ENCODE measurements at regions not wholly inside any gene's neighbourhood (a gene's known extent, or its start where the extent isn't known, plus 50 kb on each side); places are given as distances from the start of the nearest gene placed in this dataset.

DNA sequence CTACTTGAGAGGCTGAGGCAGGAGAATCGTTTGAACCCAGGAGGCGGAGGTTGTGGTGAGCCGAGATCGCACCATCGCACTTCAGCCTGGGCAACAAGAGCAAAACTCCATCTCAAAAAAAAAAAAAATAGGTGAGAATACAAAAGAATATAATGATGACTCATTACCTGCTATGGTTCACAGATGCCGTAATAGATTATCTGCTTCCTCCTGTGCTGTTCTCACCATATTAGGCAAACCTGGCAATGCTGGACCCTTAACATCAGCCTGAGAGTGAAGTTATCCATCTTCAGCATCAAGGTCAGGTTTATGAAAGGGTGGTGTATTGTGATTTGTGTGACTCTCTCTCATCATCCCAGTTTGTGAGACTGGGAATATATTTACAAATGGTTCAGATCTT, 271.3 kb upstream of the CPHXL start:
- Mint-ChIP-seq H3K4me1 (ENCODE audit: low read depth) (no peaks in the 10 kb centered on the region), H3K36me3 (ENCODE audit: low read depth) (no peaks in the 10 kb centered on the region), H3K9me3 (peaks cover 55% of the 10 kb centered on the region), H3K27me3 (ENCODE audit: insufficient read depth) (no peaks in the 10 kb centered on the region), H3K4me3 (no peak overlapping the region), H3K27ac (no peak overlapping the region)
- no peak for DNase-seq
- TF ChIP-seq, protein P1, sequence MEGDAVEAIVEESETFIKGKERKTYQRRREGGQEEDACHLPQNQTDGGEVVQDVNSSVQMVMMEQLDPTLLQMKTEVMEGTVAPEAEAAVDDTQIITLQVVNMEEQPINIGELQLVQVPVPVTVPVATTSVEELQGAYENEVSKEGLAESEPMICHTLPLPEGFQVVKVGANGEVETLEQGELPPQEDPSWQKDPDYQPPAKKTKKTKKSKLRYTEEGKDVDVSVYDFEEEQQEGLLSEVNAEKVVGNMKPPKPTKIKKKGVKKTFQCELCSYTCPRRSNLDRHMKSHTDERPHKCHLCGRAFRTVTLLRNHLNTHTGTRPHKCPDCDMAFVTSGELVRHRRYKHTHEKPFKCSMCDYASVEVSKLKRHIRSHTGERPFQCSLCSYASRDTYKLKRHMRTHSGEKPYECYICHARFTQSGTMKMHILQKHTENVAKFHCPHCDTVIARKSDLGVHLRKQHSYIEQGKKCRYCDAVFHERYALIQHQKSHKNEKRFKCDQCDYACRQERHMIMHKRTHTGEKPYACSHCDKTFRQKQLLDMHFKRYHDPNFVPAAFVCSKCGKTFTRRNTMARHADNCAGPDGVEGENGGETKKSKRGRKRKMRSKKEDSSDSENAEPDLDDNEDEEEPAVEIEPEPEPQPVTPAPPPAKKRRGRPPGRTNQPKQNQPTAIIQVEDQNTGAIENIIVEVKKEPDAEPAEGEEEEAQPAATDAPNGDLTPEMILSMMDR (IDR thresholded peaks at IDR 0.05), result no peak

DNA sequence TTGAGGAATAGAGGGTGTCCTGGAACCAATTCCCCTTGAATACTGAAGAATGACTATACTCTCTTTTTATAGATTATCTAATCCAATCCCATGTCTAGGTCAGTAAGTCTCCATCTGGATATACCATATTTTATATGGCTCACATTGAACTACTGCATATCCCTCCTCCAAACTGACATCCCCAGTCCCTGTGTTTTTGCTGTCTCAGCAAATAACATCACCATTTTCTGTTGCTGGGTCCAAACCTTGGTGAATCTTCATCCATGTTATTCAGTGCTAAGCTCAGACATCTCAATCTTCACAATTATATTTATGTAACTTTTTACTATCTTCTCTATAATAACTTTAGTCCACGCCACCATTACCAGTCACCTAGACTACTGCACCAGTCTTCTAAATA, 269.6 kb upstream of the CNTNAP4 start:
- Mint-ChIP-seq H3K27ac (no peak overlapping the region), H3K4me3 (no peak overlapping the region), H3K36me3 (ENCODE audit: low read depth) (no peaks in the 10 kb centered on the region; the same call in 1 of the 2 replicates), H3K4me1 (ENCODE audit: low read depth) (no peaks in the 10 kb centered on the region), H3K27me3 (ENCODE audit: insufficient read depth) (no peaks in the 10 kb centered on the region), H3K9me3 (peaks cover 26% of the 10 kb centered on the region)
- TF ChIP-seq, protein P1 (IDR thresholded peaks at IDR 0.05), result no peak
- DNase-seq, result no peak

DNA sequence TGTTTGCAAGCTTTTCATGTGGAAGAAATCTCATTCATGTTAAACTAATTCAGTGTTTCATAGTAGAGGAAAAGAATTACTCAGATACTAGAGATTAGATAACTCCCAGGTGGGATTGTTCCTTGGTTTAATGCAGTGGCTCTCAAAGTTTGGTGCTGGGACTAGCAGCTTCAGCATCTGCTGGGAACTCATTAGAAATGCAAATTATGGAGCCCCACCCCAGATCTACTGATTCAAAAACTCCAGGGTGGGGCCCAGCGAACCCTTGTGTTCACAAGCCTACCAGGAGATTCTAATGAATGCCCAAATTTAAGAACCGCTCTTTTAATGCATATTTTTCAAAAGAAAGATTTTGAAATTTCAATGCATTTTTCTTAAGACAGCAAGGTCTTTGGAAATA, 253.4 kb upstream of the CNTNAP4 start:
- TF ChIP-seq, protein P1 (IDR thresholded peaks at IDR 0.05), result no peak
- Mint-ChIP-seq H3K36me3 (ENCODE audit: low read depth) (no peaks in the 10 kb centered on the region), H3K4me1 (ENCODE audit: low read depth) (no peaks in the 10 kb centered on the region), H3K27ac (no peak overlapping the region), H3K4me3 (no peak overlapping the region), H3K9me3 (peaks cover 29% of the 10 kb centered on the region), H3K27me3 (ENCODE audit: insufficient read depth) (no peaks in the 10 kb centered on the region; the same call in 1 of the 2 replicates)
- no peak for DNase-seq

DNA sequence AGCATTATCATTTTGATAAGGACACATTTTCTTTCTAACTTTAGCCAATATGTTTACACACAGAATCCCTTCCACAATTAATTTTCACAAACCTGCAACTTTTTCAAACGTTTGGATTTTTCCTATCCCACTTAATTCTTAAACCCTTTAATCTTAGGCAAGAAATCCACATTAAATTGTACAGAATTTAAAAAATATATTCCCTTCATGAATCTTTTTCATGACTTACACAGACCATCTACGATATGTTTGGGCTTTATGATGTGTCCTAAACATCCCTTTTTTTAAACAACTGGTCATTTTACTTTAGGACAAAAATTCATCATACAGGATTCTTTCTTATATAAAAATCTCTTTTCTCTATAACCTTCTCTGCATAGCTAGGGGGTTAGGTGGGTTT, 241.5 kb upstream of the CNTNAP4 start:
- H3K9me3 Mint-ChIP-seq, result peaks cover 44% of the 10 kb centered on the region
- no peaks in the 10 kb centered on the region for H3K4me1 Mint-ChIP-seq (ENCODE audit: low read depth)
- H3K4me3 Mint-ChIP-seq, result no peak overlapping the region
- no peak for DNase-seq
- no peak overlapping the region for H3K27ac Mint-ChIP-seq
- H3K27me3 Mint-ChIP-seq (ENCODE audit: insufficient read depth), result no peaks in the 10 kb centered on the region; the same call in 1 of the 2 replicates
- H3K36me3 Mint-ChIP-seq (ENCODE audit: low read depth), result no peaks in the 10 kb centered on the region
- TF ChIP-seq, protein P1 (IDR thresholded peaks at IDR 0.05), result no peak

DNA sequence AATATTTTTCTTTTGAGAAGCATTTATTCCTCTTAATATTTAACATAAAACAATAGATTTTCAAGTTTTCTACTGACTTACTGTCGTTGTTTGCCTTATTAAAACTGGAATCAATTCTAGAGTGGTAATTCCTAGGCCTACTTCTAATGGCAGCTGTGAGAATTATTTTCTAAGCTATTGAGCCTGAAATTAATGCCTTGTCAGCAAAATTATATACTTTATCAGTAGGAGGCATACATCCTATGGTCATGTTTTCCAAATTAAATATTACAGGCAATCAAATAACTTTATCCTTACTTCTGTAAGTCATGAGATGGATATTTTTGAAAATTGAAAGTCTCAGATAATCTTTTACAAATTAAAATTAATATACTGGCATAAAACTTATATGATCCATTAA, 239.1 kb upstream of the CNTNAP4 start:
- no peak overlapping the region for H3K27ac Mint-ChIP-seq
- H3K4me3 Mint-ChIP-seq, result no peak overlapping the region
- H3K9me3 Mint-ChIP-seq, result peaks cover 43% of the 10 kb centered on the region

More for the DNA sequence above, 239.1 kb upstream of the CNTNAP4 start:
- DNase-seq, result no peak
- Mint-ChIP-seq H3K36me3 (ENCODE audit: low read depth) (no peaks in the 10 kb centered on the region), H3K27me3 (ENCODE audit: insufficient read depth) (no peaks in the 10 kb centered on the region; the same call in 1 of the 2 replicates), H3K4me1 (ENCODE audit: low read depth) (no peaks in the 10 kb centered on the region)
- TF ChIP-seq, protein P1 (IDR thresholded peaks at IDR 0.05), result no peak

Data from HFFc6 (cell line).